Hypothalamus (tissue), 51 donors: ENCODE measurements at regions not wholly inside any gene's neighbourhood (a gene's known extent, or its start where the extent isn't known, plus 50 kb on each side); places are given as distances from the start of the nearest gene placed in this dataset.
"Not testable (repeated sequence)": the region's sequence is repeated elsewhere in the genome, so short reads cannot be mapped to it uniquely, and the experiment has no call there.

ENCODE experiments used
- DNase-seq, 51 donors: peaks; one replicate each; lab custom pipeline; 2025; lab: John Stamatoyannopoulos, UW

GRCh38 chr10:28481346-28481745, 51.6 kb upstream of the WAC start:
- not testable (repeated sequence) for DNase-seq

GRCh38 chr10:28481968-28482367, 51.0 kb upstream of the WAC start:
- DNase-seq, result no peak
